Esophagus muscularis mucosa (tissue), 4 donors: ENCODE measurements at regions not wholly inside any gene's neighbourhood (a gene's known extent, or its start where the extent isn't known, plus 50 kb on each side); places are given as distances from the start of the nearest gene placed in this dataset.

Experiments
- EP300 ChIP-seq: sonication (generic); formaldehyde crosslinking; IDR thresholded peaks from one replicate; pipeline ENCODE4 v1.6.1; 2017; ENCODE audit warnings: antibody characterized with exemption
- POLR2A ChIP-seq: fragments of 450-650 bp; IDR thresholded peaks from one replicate; pipeline ENCODE4 v1.6.1; 2017; ENCODE audit warnings: antibody characterized with exemption, moderate library complexity, mild to moderate bottlenecking, low read depth
- POLR2AphosphoS5 ChIP-seq, 2 donors: sonication (generic); formaldehyde crosslinking; IDR thresholded peaks; one replicate each; pipeline ENCODE4 v1.6.1; 2017; ENCODE audit warnings: antibody characterized with exemption in 2 of 2
- TF ChIP-seq, protein P1 (sequence below), 3 experiments: fragments of 200-600 bp in 2 of 3; fragments of 450-650 bp in 1 of 3; sonication (generic) in 2 of 3; IDR thresholded peaks; one replicate each; pipeline ENCODE4 v1.5.1; 2017 to 2019; ENCODE audit warnings: antibody characterized with exemption in 3 of 3, mild to moderate bottlenecking in 2 of 3, moderate library complexity in 1 of 3

DNA sequence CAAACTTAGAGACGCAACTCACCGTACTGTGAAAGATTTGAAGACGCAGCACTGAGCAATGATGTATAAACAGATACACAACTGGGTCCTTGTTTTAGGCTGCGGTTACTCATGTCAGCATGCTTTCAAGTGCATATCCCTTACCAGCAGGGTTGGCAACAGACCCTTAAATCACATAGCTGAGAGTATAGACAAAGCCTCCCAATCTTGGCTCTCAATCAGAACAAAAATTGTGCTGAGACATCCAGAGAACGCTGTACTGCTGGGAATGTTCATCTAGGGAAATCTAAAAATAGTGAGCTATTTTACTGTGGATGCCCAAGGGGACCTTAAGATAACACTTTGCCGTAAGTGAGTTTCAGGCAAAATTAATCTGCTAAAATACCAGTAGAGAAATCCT, 84.4 kb upstream of the NUDT7 start:
- no peak for TF ChIP-seq POLR2A
- TF ChIP-seq POLR2AphosphoS5 (IDR thresholded peaks at IDR 0.05): no peak
- TF ChIP-seq, protein P1, sequence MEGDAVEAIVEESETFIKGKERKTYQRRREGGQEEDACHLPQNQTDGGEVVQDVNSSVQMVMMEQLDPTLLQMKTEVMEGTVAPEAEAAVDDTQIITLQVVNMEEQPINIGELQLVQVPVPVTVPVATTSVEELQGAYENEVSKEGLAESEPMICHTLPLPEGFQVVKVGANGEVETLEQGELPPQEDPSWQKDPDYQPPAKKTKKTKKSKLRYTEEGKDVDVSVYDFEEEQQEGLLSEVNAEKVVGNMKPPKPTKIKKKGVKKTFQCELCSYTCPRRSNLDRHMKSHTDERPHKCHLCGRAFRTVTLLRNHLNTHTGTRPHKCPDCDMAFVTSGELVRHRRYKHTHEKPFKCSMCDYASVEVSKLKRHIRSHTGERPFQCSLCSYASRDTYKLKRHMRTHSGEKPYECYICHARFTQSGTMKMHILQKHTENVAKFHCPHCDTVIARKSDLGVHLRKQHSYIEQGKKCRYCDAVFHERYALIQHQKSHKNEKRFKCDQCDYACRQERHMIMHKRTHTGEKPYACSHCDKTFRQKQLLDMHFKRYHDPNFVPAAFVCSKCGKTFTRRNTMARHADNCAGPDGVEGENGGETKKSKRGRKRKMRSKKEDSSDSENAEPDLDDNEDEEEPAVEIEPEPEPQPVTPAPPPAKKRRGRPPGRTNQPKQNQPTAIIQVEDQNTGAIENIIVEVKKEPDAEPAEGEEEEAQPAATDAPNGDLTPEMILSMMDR (IDR thresholded peaks at IDR 0.05): no peak
- TF ChIP-seq EP300: no peak
